ENCODE measurements at regions not wholly inside any gene's neighbourhood (a gene's known extent, or its start where the extent isn't known, plus 50 kb on each side); places are given as distances from the start of the nearest gene placed in this dataset.

DNA sequence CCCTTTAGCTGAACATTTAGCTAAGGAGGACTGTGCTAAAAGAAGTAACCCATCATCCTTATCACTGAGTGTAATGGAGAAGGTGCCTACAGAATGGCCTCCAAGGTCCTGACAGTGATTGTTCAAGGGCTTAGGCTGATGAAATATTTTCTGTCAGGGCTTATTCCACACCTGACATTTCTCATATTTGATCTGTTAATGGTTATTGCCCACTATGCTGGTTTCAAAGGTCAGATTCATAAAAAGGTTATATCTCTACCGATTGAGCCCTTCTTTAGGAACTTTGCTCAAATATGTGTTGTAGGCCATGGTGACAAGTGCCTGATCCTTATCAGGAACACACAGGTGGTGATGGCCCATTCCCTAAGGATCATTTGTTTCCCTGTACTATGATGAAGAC, 766.4 kb upstream of the ADGRL2 start:
- Histone ChIP-seq H3K9me3 (ENCODE audit: low read depth) (no peaks in the 10 kb centered on the region), H3K36me3 (ENCODE audit: low read depth) (no peaks in the 10 kb centered on the region), H3F3A (ENCODE audit: insufficient read depth) (no peaks in the 10 kb centered on the region), H4K20me1 (ENCODE audit: insufficient read depth) (no peaks in the 10 kb centered on the region), H3K4me2 (ENCODE audit: unreplicated experiment) (no peak overlapping the region), H3K79me2 (ENCODE audit: insufficient read depth) (no peaks in the 10 kb centered on the region), H2AFZ (no peak overlapping the region), H3K4me3 (no peak overlapping the region), H3K27me3 (replicated peaks; ENCODE audit: insufficient read depth) (no peaks in the 10 kb centered on the region), H3K9ac (no peak overlapping the region), H3K4me1 (ENCODE audit: insufficient read depth) (no peaks in the 10 kb centered on the region), H3K9me2 (ENCODE audit: insufficient read depth) (no peaks in the 10 kb centered on the region), H3K27ac (no peak overlapping the region)
- in situ Hi-C loops (cut with MboI) = no loop called here
- WGBS, 2 experiments (ENCODE audit: low coverage in 1 of 2, low lambda C conversion rate in 2 of 2, missing lambda C conversion rate in 2 of 2) = 12 to 23% methylated on average over 1 of the region's 1 CpG
- DNase-seq = no peak
- TF ChIP-seq EZH2 (IDR thresholded peaks at IDR 0.05; ENCODE audit: insufficient read depth, poor library complexity, severe bottlenecking) = no peak
- no peak for TF ChIP-seq EZH2phosphoT487 (IDR thresholded peaks at IDR 0.05; ENCODE audit: insufficient read depth, low read depth)

DNA sequence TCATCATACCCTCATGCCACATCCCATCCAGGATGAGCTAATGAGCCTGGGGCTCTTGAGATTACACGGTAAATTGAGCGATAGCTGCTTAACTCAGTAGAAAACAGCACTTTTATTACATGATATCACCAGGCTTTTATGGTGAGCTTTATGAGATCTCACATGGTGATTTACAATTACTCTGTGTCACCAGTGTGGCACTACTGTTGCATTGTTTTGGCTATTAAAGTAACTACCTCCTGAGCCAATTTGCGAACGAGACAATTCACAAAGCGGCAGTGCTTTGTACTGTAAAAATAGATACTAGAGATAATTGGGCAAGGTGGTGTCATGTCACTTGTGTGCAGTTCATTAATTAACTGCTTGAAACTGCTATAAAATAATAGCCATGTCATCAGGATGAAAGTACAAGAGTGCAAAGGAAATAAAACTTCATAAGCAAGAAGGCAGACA, 767.7 kb upstream of the ADGRL2 start:
- Histone ChIP-seq H3K9ac (no peak overlapping the region), H3F3A (ENCODE audit: insufficient read depth) (no peaks in the 10 kb centered on the region), H3K27me3 (replicated peaks; ENCODE audit: insufficient read depth) (no peaks in the 10 kb centered on the region), H4K20me1 (ENCODE audit: insufficient read depth) (no peaks in the 10 kb centered on the region), H2AFZ (no peak overlapping the region), H3K4me1 (ENCODE audit: insufficient read depth) (no peaks in the 10 kb centered on the region), H3K9me2 (ENCODE audit: insufficient read depth) (no peaks in the 10 kb centered on the region), H3K4me2 (ENCODE audit: unreplicated experiment) (no peak overlapping the region), H3K9me3 (ENCODE audit: low read depth) (no peaks in the 10 kb centered on the region), H3K36me3 (ENCODE audit: low read depth) (no peaks in the 10 kb centered on the region), H3K27ac (no peak overlapping the region), H3K79me2 (ENCODE audit: insufficient read depth) (no peaks in the 10 kb centered on the region), H3K4me3 (no peak overlapping the region)
- 28 to 40% methylated on average over 5 of the region's 5 CpGs for WGBS, 2 experiments (ENCODE audit: low coverage in 1 of 2, low lambda C conversion rate in 2 of 2, missing lambda C conversion rate in 2 of 2)
- in situ Hi-C loops (cut with MboI) = no loop called here
- DNase-seq = no peak
- TF ChIP-seq EZH2 (IDR thresholded peaks at IDR 0.05; ENCODE audit: insufficient read depth, poor library complexity, severe bottlenecking) (no peak), EZH2phosphoT487 (IDR thresholded peaks at IDR 0.05; ENCODE audit: insufficient read depth, low read depth) (no peak)

DNA sequence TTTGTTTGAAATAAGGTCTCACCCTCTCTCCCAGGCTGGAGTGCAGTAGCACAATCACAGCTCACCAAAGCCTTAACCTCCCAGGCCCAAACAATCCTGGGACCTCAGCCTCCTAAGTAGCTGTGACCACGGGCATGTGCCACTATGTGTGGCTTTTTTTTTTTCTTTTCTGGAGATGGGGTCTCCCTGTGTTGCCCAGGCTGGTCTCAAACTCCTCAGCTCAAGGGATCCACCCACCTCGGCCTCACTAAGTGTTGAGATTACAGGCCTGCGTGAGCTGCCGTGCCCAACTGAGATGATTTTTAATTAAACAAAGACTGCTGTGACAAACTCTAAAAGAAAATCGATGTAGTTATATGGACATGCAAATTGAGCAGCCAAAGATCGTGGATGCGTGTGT, 768.4 kb upstream of the ADGRL2 start:
- Histone ChIP-seq H3K9ac (no peak overlapping the region), H3F3A (ENCODE audit: insufficient read depth) (no peaks in the 10 kb centered on the region), H2AFZ (no peak overlapping the region), H3K4me2 (ENCODE audit: unreplicated experiment) (no peak overlapping the region), H3K27me3 (replicated peaks; ENCODE audit: insufficient read depth) (no peaks in the 10 kb centered on the region), H3K36me3 (ENCODE audit: low read depth) (no peaks in the 10 kb centered on the region), H3K9me3 (ENCODE audit: low read depth) (no peaks in the 10 kb centered on the region), H3K79me2 (ENCODE audit: insufficient read depth) (no peaks in the 10 kb centered on the region), H3K9me2 (ENCODE audit: insufficient read depth) (no peaks in the 10 kb centered on the region), H3K4me3 (no peak overlapping the region), H3K27ac (no peak overlapping the region), H3K4me1 (ENCODE audit: insufficient read depth) (no peaks in the 10 kb centered on the region), H4K20me1 (ENCODE audit: insufficient read depth) (no peaks in the 10 kb centered on the region)
- 35% methylated on average over 7 of the region's 7 CpGs for WGBS, 2 experiments (ENCODE audit: low coverage in 1 of 2, low lambda C conversion rate in 2 of 2, missing lambda C conversion rate in 2 of 2)
- no peak for TF ChIP-seq EZH2 (IDR thresholded peaks at IDR 0.05; ENCODE audit: insufficient read depth, poor library complexity, severe bottlenecking)
- in situ Hi-C loops (cut with MboI) = no loop called here
- no peak for DNase-seq

DNA sequence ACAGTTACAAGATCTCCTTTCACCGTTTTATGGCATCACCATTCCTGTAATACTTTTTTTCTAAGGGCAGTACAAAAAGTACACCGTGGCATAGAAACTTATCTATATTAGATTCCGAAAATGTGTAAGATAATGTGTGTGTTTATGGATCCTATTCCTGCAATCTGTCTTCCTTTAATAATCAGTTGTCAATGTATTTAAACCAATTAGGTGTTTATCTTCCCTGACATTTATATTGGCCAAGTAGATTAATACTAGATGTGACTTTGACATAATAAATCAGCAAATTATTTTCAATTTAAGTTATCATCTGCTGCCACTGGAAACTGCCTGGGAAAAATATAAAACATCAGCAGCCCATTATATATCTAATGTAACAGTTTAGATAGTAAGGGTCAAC, 770.3 kb upstream of the ADGRL2 start:
- DNase-seq = no peak
- Histone ChIP-seq H3F3A (ENCODE audit: insufficient read depth) (no peaks in the 10 kb centered on the region), H3K9ac (no peak overlapping the region), H3K79me2 (ENCODE audit: insufficient read depth) (no peaks in the 10 kb centered on the region), H3K4me3 (no peak overlapping the region), H3K4me1 (ENCODE audit: insufficient read depth) (no peaks in the 10 kb centered on the region), H2AFZ (no peak overlapping the region), H4K20me1 (ENCODE audit: insufficient read depth) (no peaks in the 10 kb centered on the region), H3K36me3 (ENCODE audit: low read depth) (no peaks in the 10 kb centered on the region), H3K9me3 (ENCODE audit: low read depth) (no peaks in the 10 kb centered on the region), H3K9me2 (ENCODE audit: insufficient read depth) (no peaks in the 10 kb centered on the region), H3K27me3 (replicated peaks; ENCODE audit: insufficient read depth) (no peaks in the 10 kb centered on the region), H3K4me2 (ENCODE audit: unreplicated experiment) (no peak overlapping the region), H3K27ac (no peak overlapping the region)
- in situ Hi-C loops (cut with MboI) = no loop called here
- 28 to 38% methylated on average over 3 of the region's 3 CpGs for WGBS, 2 experiments (ENCODE audit: low coverage in 1 of 2, low lambda C conversion rate in 2 of 2, missing lambda C conversion rate in 2 of 2)
- no peak for TF ChIP-seq EZH2phosphoT487 (IDR thresholded peaks at IDR 0.05; ENCODE audit: insufficient read depth, low read depth)
- TF ChIP-seq EZH2 (IDR thresholded peaks at IDR 0.05; ENCODE audit: insufficient read depth, poor library complexity, severe bottlenecking) = no peak

DNA sequence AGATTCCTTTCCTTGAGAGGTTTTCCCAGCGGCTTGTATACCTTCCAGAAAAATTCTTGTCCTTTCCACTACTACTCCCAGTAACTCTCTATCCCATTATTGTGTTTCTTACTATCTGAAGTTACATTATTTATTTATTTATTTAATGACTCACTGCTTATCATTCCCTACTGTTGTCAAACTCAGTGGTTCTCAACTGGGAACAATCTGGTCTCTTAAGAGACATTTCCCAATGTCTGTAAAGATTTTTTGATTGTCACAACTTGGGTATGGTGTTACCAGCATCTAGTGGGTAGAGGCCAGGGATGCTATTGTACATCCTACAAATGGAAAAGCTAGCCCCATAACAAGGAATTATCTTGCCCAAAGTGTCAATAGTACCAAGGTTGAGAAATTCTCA, 771.5 kb upstream of the ADGRL2 start:
- H3K9ac ChIP-seq = no peak overlapping the region
- no peaks in the 10 kb centered on the region for H3K9me2 ChIP-seq (ENCODE audit: insufficient read depth)
- H3K36me3 ChIP-seq (ENCODE audit: low read depth) = no peaks in the 10 kb centered on the region
- in situ Hi-C loops (cut with MboI) = no loop called here
- H3K4me2 ChIP-seq (ENCODE audit: unreplicated experiment) = no peak overlapping the region
- H3K27me3 ChIP-seq (replicated peaks; ENCODE audit: insufficient read depth) = no peaks in the 10 kb centered on the region
- no peak for TF ChIP-seq EZH2phosphoT487 (IDR thresholded peaks at IDR 0.05; ENCODE audit: insufficient read depth, low read depth)
- TF ChIP-seq EZH2 (IDR thresholded peaks at IDR 0.05; ENCODE audit: insufficient read depth, poor library complexity, severe bottlenecking) = no peak
- no peaks in the 10 kb centered on the region for H3K9me3 ChIP-seq (ENCODE audit: low read depth)
- no peaks in the 10 kb centered on the region for H3K79me2 ChIP-seq (ENCODE audit: insufficient read depth)
- no peak overlapping the region for H2AFZ ChIP-seq
- H3F3A ChIP-seq (ENCODE audit: insufficient read depth) = no peaks in the 10 kb centered on the region
- no peaks in the 10 kb centered on the region for H3K4me1 ChIP-seq (ENCODE audit: insufficient read depth)
- H4K20me1 ChIP-seq (ENCODE audit: insufficient read depth) = no peaks in the 10 kb centered on the region
- DNase-seq = no peak
- H3K4me3 ChIP-seq = no peak overlapping the region
- no peak overlapping the region for H3K27ac ChIP-seq
- 0 to 9% methylated on average over 1 of the region's 1 CpG for WGBS, 2 experiments (ENCODE audit: low coverage in 1 of 2, low lambda C conversion rate in 2 of 2, missing lambda C conversion rate in 2 of 2)

Data from GM23248 (cell line).